CMK (cell line): ENCODE measurements at regions not wholly inside any gene's neighbourhood (a gene's known extent, or its start where the extent isn't known, plus 50 kb on each side); places are given as distances from the start of the nearest gene placed in this dataset.
A peak's percentile ranks its signal among the peaks of the same experiment; 100 is the strongest.
"Not testable (repeated sequence)": the region's sequence is repeated elsewhere in the genome, so short reads cannot be mapped to it uniquely, and the experiment has no call there.

ENCODE experiments used
- DNase-seq: peaks from one replicate; pipeline ENCODE4 v3.0.0-alpha.2; 2010; ENCODE audit warnings: low read depth

GRCh38 chr16:17983847-17984639 is 352.5 kb downstream of the NPIPA8 start:
- no peak for DNase-seq

GRCh38 chr16:17983114-17983513 is 353.4 kb downstream of the NPIPA8 start:
- no peak for DNase-seq

GRCh38 chr16:17977260-17977659 is 359.3 kb downstream of the NPIPA8 start:
- no peak for DNase-seq

- no peak for DNase-seq
Observed at GRCh38 chr16:17972460-17972943, 364.0 kb downstream of the NPIPA8 start.

GRCh38 chr16:17970816-17971331 is 365.7 kb downstream of the NPIPA8 start:
- no peak for DNase-seq

- no peak for DNase-seq
Observed at GRCh38 chr16:17970157-17970765, 366.3 kb downstream of the NPIPA8 start.

GRCh38 chr16:17965133-17965900 is 371.2 kb downstream of the NPIPA8 start:
- no peak for DNase-seq

GRCh38 chr16:17964196-17964595 is 372.3 kb downstream of the NPIPA8 start:
- no peak for DNase-seq

GRCh38 chr16:17963185-17963836 is 373.2 kb downstream of the NPIPA8 start:
- no peak for DNase-seq

GRCh38 chr16:17962726-17963125 is 373.8 kb downstream of the NPIPA8 start:
- DNase-seq = no peak

- not testable (repeated sequence) for DNase-seq
Observed at GRCh38 chr16:17961822-17962221, 374.7 kb downstream of the NPIPA8 start.

- DNase-seq = no peak
Observed at GRCh38 chr16:17951378-17951777, 385.2 kb downstream of the NPIPA8 start.

- no peak for DNase-seq
Observed at GRCh38 chr16:17949982-17950250, 386.6 kb downstream of the NPIPA8 start.

GRCh38 chr16:17949141-17949981 is 387.2 kb downstream of the NPIPA8 start:
- peak; percentile 34 for DNase-seq

GRCh38 chr16:17947637-17948036 is 388.9 kb downstream of the NPIPA8 start:
- DNase-seq = no peak

- DNase-seq = no peak
Observed at GRCh38 chr16:17947165-17947564, 389.4 kb downstream of the NPIPA8 start.

GRCh38 chr16:17945080-17945601 is 391.4 kb downstream of the NPIPA8 start:
- no peak for DNase-seq

- no peak for DNase-seq
Observed at GRCh38 chr16:17944345-17944744, 392.2 kb downstream of the NPIPA8 start.

- DNase-seq = no peak
Observed at GRCh38 chr16:17942067-17942466, 394.5 kb downstream of the NPIPA8 start.

GRCh38 chr16:17940584-17941364 is 395.8 kb downstream of the NPIPA8 start:
- no peak for DNase-seq
